HepG2 (cell line): ENCODE measurements at regions not wholly inside any gene's neighbourhood (a gene's known extent, or its start where the extent isn't known, plus 50 kb on each side); places are given as distances from the start of the nearest gene placed in this dataset.

Experiments used
- CSRNP1 ChIP-seq: sonication (generic); formaldehyde crosslinking; IDR thresholded peaks from 2 replicates; pipeline ENCODE4 v1.8.1; 2023; ENCODE audit warnings: mild to moderate bottlenecking, missing genetic modification reagents
- ETS1 ChIP-seq: sonication (generic); formaldehyde crosslinking; IDR thresholded peaks from 2 replicates; pipeline ENCODE4 v1.4.0; 2020; ENCODE audit warnings: missing genetic modification reagents
- LBX2 ChIP-seq: sonication (generic); formaldehyde crosslinking; IDR thresholded peaks from 2 replicates; pipeline ENCODE4 v1.5.0; 2020; ENCODE audit warnings: missing genetic modification reagents, mild to moderate bottlenecking, borderline replicate concordance
- LRRFIP1 ChIP-seq: sonication (generic); formaldehyde crosslinking; conservative IDR thresholded peaks from 2 replicates; pipeline ENCODE4 v1.4.0; 2020; ENCODE audit warnings: missing genetic modification reagents
- SIN3B ChIP-seq: fragments of 150-350 bp; IDR thresholded peaks from 2 replicates; pipeline ENCODE4 v1.6.1; 2014; ENCODE audit warnings: low read length
- ZBED4 ChIP-seq: sonication (generic); formaldehyde crosslinking; IDR thresholded peaks from 2 replicates; pipeline ENCODE4 v1.4.0; 2020; ENCODE audit warnings: missing genetic modification reagents, borderline replicate concordance
- ZNF550 ChIP-seq: sonication (generic); formaldehyde crosslinking; IDR thresholded peaks from 2 replicates; pipeline ENCODE4 v1.4.0; 2020; ENCODE audit warnings: mild to moderate bottlenecking, missing genetic modification reagents, borderline replicate concordance
- ZNF737 ChIP-seq: sonication (generic); formaldehyde crosslinking; IDR thresholded peaks from 2 replicates; pipeline ENCODE4 v1.5.0; 2020; ENCODE audit warnings: missing genetic modification reagents, mild to moderate bottlenecking, borderline replicate concordance

- no peak for TF ChIP-seq ZBED4
- no peak for TF ChIP-seq ZNF737 (CRISPR knock-in tag)
- no peak for TF ChIP-seq CSRNP1 (CRISPR knock-in tag)
- no peak for TF ChIP-seq LRRFIP1
- no peak for TF ChIP-seq LBX2
- no peak for TF ChIP-seq SIN3B
- no peak for TF ChIP-seq ZNF550 (CRISPR knock-in tag)
- no peak for TF ChIP-seq ETS1 (CRISPR knock-in tag)
Observed at GRCh38 chr7:32153006-32153405, 82.8 kb upstream of the PDE1C start (continued).
